Loucy (cell line): ENCODE measurements at regions not wholly inside any gene's neighbourhood (a gene's known extent, or its start where the extent isn't known, plus 50 kb on each side); places are given as distances from the start of the nearest gene placed in this dataset.
"Not testable (repeated sequence)": the region's sequence is repeated elsewhere in the genome, so short reads cannot be mapped to it uniquely, and the experiment has no call there.

Source experiments
- H2AFZ ChIP-seq: fragments of 200-600 bp; sonication (generic); 2 replicates; pipeline ENCODE4 v1.6.0; 2016; ENCODE audit warnings: antibody characterized with exemption, mild to moderate bottlenecking, low read length, moderate library complexity
- H3F3A ChIP-seq: fragments of 200-600 bp; 2 replicates; pipeline ENCODE4 v1.6.0; 2016; ENCODE audit warnings: antibody characterized with exemption, low read depth, mild to moderate bottlenecking
- H3K27me3 ChIP-seq: fragments of 200-600 bp; sonication (generic); 2 replicates; pipeline ENCODE4 v1.6.1; 2014; ENCODE audit warnings: low read length, mild to moderate bottlenecking; ENCODE audit not compliant: insufficient read depth, poor library complexity, severe bottlenecking
- H3K36me3 ChIP-seq: fragments of 200-600 bp; sonication (generic); 2 replicates; pipeline ENCODE4 v1.6.1; 2016; ENCODE audit warnings: low read length; ENCODE audit not compliant: insufficient read depth
- H3K4me1 ChIP-seq: fragments of 200-600 bp; sonication (generic); 2 replicates; pipeline ENCODE4 v1.5.1; 2014; ENCODE audit warnings: low read length, mild to moderate bottlenecking; ENCODE audit not compliant: insufficient read depth, poor library complexity, severe bottlenecking
- H3K4me2 ChIP-seq: fragments of 200-600 bp; sonication (generic); 2 replicates; pipeline ENCODE4 v1.6.0; 2014; ENCODE audit warnings: antibody characterized with exemption, low read length, low read depth, mild to moderate bottlenecking; ENCODE audit not compliant: poor library complexity, severe bottlenecking
- H3K4me3 ChIP-seq: fragments of 200-600 bp; sonication (generic); 2 replicates; pipeline ENCODE4 v1.5.1; 2014; ENCODE audit warnings: low read length, mild to moderate bottlenecking, mixed read lengths; ENCODE audit not compliant: poor library complexity, severe bottlenecking
- H3K79me2 ChIP-seq: fragments of 200-600 bp; sonication (generic); 2 replicates; pipeline ENCODE4 v1.6.1; 2014; ENCODE audit warnings: low read length; ENCODE audit not compliant: insufficient read depth
- H3K9ac ChIP-seq: fragments of 200-600 bp; sonication (generic); 2 replicates; pipeline ENCODE4 v1.6.0; 2014; ENCODE audit warnings: mild to moderate bottlenecking, low read depth, low read length, moderate library complexity; ENCODE audit not compliant: poor library complexity, severe bottlenecking
- H3K9me2 ChIP-seq: fragments of 200-600 bp; sonication (generic); replicated peaks from 2 replicates; pipeline ENCODE4 v1.6.1; 2016; ENCODE audit warnings: low read depth, low read length, mixed read lengths
- H3K9me3 ChIP-seq: fragments of 200-600 bp; sonication (generic); 2 replicates; pipeline ENCODE4 v1.6.1; 2014; ENCODE audit warnings: mild to moderate bottlenecking, antibody characterized with exemption, low read length, low read depth; ENCODE audit not compliant: insufficient read depth
- H4K20me1 ChIP-seq: fragments of 200-600 bp; sonication (generic); 2 replicates; pipeline ENCODE4 v1.6.0; 2014; ENCODE audit warnings: antibody characterized with exemption, low read length, mild to moderate bottlenecking; ENCODE audit not compliant: insufficient read depth, poor library complexity, severe bottlenecking
- EZH2phosphoT487 ChIP-seq: fragments of 200-600 bp; IDR thresholded peaks from 2 replicates; pipeline ENCODE4 v1.6.1; 2018; ENCODE audit warnings: antibody characterized with exemption, mild to moderate bottlenecking, moderate library complexity, borderline replicate concordance
- TF ChIP-seq, protein P1 (sequence below): fragments of 200-600 bp; sonication (generic); conservative IDR thresholded peaks from 2 replicates; pipeline ENCODE4 v1.5.1; 2014; ENCODE audit warnings: mild to moderate bottlenecking, antibody characterized with exemption, low read length

- Histone ChIP-seq H3K4me1 (no peaks in the 10 kb centered on the region), H3K9ac (no peak overlapping the region), H2AFZ (no peak overlapping the region), H3F3A (no peaks in the 10 kb centered on the region), H3K79me2 (no peaks in the 10 kb centered on the region), H3K4me3 (no peak overlapping the region), H3K27me3 (no peaks in the 10 kb centered on the region), H3K9me2 (no peaks in the 10 kb centered on the region), H3K36me3 (no peaks in the 10 kb centered on the region), H3K4me2 (no peak overlapping the region), H3K9me3 (no peaks in the 10 kb centered on the region), H4K20me1 (no peaks in the 10 kb centered on the region)
- TF ChIP-seq EZH2phosphoT487, result no peak
These were observed 1611.4 kb upstream of the FLRT2 start for GRCh38 chr14:83918546-83918945.

DNA sequence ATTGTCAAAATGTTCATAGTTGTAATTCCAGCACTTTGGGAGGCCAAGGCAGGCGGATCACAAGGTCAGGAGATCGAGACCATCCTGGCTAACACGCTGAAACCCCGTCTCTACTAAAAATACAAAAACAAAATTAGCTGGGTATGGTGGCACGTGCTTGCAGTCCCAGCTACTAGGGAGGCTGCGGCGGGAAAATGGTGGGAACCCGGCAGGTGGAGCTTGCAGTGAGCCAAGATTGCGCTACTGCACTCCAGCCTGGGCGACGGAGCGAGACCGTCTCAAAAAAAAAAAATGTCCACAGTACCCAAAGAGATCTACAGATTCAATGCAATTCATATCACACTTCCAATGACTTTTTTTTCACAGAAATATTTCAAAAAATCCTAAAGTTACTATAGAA is 1610.3 kb upstream of the FLRT2 start:
- H3K9ac ChIP-seq, H3K79me2 ChIP-seq, H4K20me1 ChIP-seq, H3K9me2 ChIP-seq, H3K4me1 ChIP-seq, H3K9me3 ChIP-seq, H3F3A ChIP-seq, H3K27me3 ChIP-seq, H3K4me2 ChIP-seq, H2AFZ ChIP-seq, H3K4me3 ChIP-seq, H3K36me3 ChIP-seq: not testable (repeated sequence)

GRCh38 chr14:83923842-83924241 is 1606.1 kb upstream of the FLRT2 start:
- Histone ChIP-seq H2AFZ (no peak overlapping the region), H3K9me2 (no peaks in the 10 kb centered on the region), H3K9ac (no peak overlapping the region), H3K4me2 (no peak overlapping the region), H3F3A (no peaks in the 10 kb centered on the region), H3K9me3 (no peaks in the 10 kb centered on the region), H4K20me1 (no peaks in the 10 kb centered on the region), H3K4me3 (no peak overlapping the region), H3K27me3 (no peaks in the 10 kb centered on the region), H3K36me3 (no peaks in the 10 kb centered on the region), H3K4me1 (no peaks in the 10 kb centered on the region), H3K79me2 (no peaks in the 10 kb centered on the region)
- TF ChIP-seq, protein P1, sequence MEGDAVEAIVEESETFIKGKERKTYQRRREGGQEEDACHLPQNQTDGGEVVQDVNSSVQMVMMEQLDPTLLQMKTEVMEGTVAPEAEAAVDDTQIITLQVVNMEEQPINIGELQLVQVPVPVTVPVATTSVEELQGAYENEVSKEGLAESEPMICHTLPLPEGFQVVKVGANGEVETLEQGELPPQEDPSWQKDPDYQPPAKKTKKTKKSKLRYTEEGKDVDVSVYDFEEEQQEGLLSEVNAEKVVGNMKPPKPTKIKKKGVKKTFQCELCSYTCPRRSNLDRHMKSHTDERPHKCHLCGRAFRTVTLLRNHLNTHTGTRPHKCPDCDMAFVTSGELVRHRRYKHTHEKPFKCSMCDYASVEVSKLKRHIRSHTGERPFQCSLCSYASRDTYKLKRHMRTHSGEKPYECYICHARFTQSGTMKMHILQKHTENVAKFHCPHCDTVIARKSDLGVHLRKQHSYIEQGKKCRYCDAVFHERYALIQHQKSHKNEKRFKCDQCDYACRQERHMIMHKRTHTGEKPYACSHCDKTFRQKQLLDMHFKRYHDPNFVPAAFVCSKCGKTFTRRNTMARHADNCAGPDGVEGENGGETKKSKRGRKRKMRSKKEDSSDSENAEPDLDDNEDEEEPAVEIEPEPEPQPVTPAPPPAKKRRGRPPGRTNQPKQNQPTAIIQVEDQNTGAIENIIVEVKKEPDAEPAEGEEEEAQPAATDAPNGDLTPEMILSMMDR, result no peak
- TF ChIP-seq EZH2phosphoT487, result no peak

GRCh38 chr14:83924259-83924658 is 1605.7 kb upstream of the FLRT2 start:
- Histone ChIP-seq H3K9me3 (no peaks in the 10 kb centered on the region), H3K9ac (no peak overlapping the region), H3K79me2 (no peaks in the 10 kb centered on the region), H3K4me1 (no peaks in the 10 kb centered on the region), H4K20me1 (no peaks in the 10 kb centered on the region), H3F3A (no peaks in the 10 kb centered on the region), H3K27me3 (no peaks in the 10 kb centered on the region), H3K4me2 (no peak overlapping the region), H3K4me3 (no peak overlapping the region), H2AFZ (no peak overlapping the region), H3K9me2 (no peaks in the 10 kb centered on the region), H3K36me3 (no peaks in the 10 kb centered on the region)
- TF ChIP-seq EZH2phosphoT487, result no peak
- TF ChIP-seq, protein P1, result no peak
